T-helper 17 cell (primary cell): ENCODE measurements at regions not wholly inside any gene's neighbourhood (a gene's known extent, or its start where the extent isn't known, plus 50 kb on each side); places are given as distances from the start of the nearest gene placed in this dataset.

ENCODE experiments used
- ATAC-seq: fragments of 150-1000 bp; cut with Tn5 transposase; 2 replicates; pipeline ENCODE4 v1.10.0; 2021; ENCODE audit warnings: mild to moderate bottlenecking, moderate library complexity
- DNase-seq, 3 donors: peaks; one replicate each; pipeline versions ENCODE4 v3.0.0 to v3.0.0-alpha.2; 2020 to 2021
- H3K9me3 ChIP-seq: one replicate; pipeline ENCODE4 v1.7.0; 2013; ENCODE audit warnings: low read length, mild to moderate bottlenecking; ENCODE audit not compliant: control insufficient read depth, poor library complexity, severe bottlenecking
- H3K27ac Mint-ChIP-seq: one replicate; pipeline ENCODE4 v1.8.0; 2022; ENCODE audit warnings: mild to moderate bottlenecking, moderate library complexity, mixed read lengths
- H3K27me3 Mint-ChIP-seq: one replicate; pipeline ENCODE4 v1.8.0; 2022; ENCODE audit warnings: mixed read lengths
- H3K36me3 Mint-ChIP-seq: one replicate; pipeline ENCODE4 v1.8.0; 2022; ENCODE audit warnings: low read depth, mixed read lengths
- H3K4me1 Mint-ChIP-seq: one replicate; pipeline ENCODE4 v1.8.0; 2022; ENCODE audit warnings: mild to moderate bottlenecking, mixed read lengths
- H3K4me3 Mint-ChIP-seq: one replicate; pipeline ENCODE4 v1.8.0; 2022; ENCODE audit warnings: mild to moderate bottlenecking, moderate library complexity, mixed read lengths

- Mint-ChIP-seq H3K27ac (no peak overlapping the region), H3K4me3 (no peak overlapping the region), H3K36me3 (peaks cover 2% of the 10 kb centered on the region)
Measured at GRCh38 chr18:76573325-76574025, 78.4 kb upstream of the ZNF516 start.

DNA sequence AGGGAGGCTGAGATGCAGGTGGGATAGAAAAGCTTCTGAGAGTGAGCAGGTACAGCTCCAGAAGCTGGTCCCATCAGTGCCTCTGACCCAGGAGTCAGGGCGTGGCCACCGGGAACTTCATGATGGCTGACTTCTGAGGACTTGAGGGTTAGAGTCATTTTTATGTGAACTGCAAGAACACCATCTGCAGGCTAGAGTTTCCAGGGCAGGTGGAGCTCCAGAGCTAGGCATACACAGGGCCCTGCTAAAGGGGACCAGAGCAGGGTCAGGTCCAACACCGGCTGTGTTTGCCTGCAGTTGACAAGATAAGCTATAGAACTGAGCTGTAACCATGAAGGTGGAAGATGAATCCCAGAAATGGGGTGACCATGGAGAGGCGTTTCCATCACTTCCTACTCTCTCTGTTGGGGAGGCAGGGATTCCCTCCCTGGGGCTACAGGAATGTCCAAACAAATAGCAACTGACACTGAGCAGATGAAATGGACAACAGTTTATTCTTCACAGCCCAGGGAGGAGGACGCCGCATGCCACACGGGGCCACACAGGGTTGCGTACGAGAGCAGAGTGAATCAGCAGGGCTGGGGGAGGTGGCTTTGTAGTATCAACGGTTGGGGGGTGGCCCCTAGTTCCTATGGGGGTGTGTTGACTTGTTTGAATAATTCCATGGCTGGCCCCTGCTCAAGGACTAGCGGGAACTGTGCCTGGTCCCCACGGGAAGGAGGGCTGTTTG, 77.6 kb upstream of the ZNF516 start:
- DNase-seq (no peak), ATAC-seq (no peak)
- Mint-ChIP-seq H3K4me1 (no peaks in the 10 kb centered on the region), H3K27ac (no peak overlapping the region), H3K36me3 (peaks cover 2% of the 10 kb centered on the region), H3K4me3 (no peak overlapping the region), H3K27me3 (peaks cover 43% of the 10 kb centered on the region)
- no peaks in the 10 kb centered on the region for H3K9me3 ChIP-seq

More at GRCh38 chr18:76573325-76574025, 78.4 kb upstream of the ZNF516 start:
- no peaks in the 10 kb centered on the region for H3K9me3 ChIP-seq
- DNase-seq (no peak), ATAC-seq (no peak)
- Mint-ChIP-seq H3K4me1 (peaks cover under 1% of the 10 kb centered on the region), H3K27me3 (peaks cover 43% of the 10 kb centered on the region)

DNA sequence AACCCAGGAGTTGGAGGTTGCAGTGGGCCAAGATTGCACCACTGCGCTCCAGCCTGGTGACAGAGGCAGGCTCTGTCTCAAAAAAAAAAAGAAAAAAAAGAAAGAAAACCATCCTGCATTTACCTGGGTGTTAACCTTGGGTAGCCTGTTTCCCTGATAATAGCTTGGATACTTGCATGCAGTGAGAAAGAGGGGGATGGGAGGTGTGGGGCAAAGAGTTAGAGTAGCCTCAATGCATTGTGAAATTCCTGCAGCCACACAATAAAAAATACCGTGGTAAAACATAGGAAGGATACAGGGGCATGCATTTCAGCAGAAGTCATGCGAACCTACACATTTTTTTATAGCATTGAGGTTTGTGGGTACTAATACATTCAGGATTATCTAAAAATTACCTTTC, 76.6 kb upstream of the ZNF516 start:
- Mint-ChIP-seq H3K27me3 (peaks cover 43% of the 10 kb centered on the region), H3K4me1 (no peaks in the 10 kb centered on the region)

DNA sequence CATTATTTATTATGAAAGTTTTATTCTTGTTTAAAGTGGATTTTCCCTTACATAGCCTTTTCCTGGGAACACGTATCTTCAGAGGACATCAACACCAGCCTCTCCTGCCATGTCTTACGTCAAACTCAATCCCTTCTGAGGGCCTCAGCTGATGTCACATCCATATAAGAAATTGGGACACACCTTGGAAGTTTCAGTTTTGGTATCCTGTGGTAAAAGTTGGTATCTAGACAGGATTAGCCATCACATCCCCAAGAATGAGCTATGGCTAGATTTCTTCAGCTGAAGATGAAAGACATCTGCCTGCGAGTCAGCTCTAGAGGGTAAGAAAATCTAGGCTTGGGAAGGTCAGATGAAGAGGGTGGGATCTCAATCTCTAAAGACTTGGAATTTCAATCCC, 75.8 kb upstream of the ZNF516 start:
- peaks cover 4% of the 10 kb centered on the region for H3K36me3 Mint-ChIP-seq
- H3K27me3 Mint-ChIP-seq: peaks cover 47% of the 10 kb centered on the region
- H3K9me3 ChIP-seq: no peaks in the 10 kb centered on the region
- DNase-seq (no peak), ATAC-seq (no peak)
- H3K4me3 Mint-ChIP-seq: no peak overlapping the region
- H3K27ac Mint-ChIP-seq: no peak overlapping the region
- H3K4me1 Mint-ChIP-seq: peaks cover under 1% of the 10 kb centered on the region

More for the DNA sequence above, 76.6 kb upstream of the ZNF516 start:
- Mint-ChIP-seq H3K4me3 (no peak overlapping the region), H3K36me3 (peaks cover 4% of the 10 kb centered on the region), H3K27ac (no peak overlapping the region)
- DNase-seq (no peak), ATAC-seq (no peak)
- no peaks in the 10 kb centered on the region for H3K9me3 ChIP-seq

- H3K36me3 Mint-ChIP-seq: peaks cover 4% of the 10 kb centered on the region
- H3K4me1 Mint-ChIP-seq: peaks cover 4% of the 10 kb centered on the region
Measured at GRCh38 chr18:76569644-76570419, 74.8 kb upstream of the ZNF516 start.

GRCh38 chr18:76568731-76569130, 73.7 kb upstream of the ZNF516 start:
- Mint-ChIP-seq H3K4me1 (peaks cover 4% of the 10 kb centered on the region), H3K27me3 (peaks cover 55% of the 10 kb centered on the region), H3K36me3 (peaks cover 4% of the 10 kb centered on the region), H3K4me3 (no peak overlapping the region), H3K27ac (no peak overlapping the region)
- ATAC-seq (no peak), DNase-seq (no peak)
- H3K9me3 ChIP-seq: no peaks in the 10 kb centered on the region

More at GRCh38 chr18:76569644-76570419, 74.8 kb upstream of the ZNF516 start:
- Mint-ChIP-seq H3K27ac (no peak overlapping the region), H3K4me3 (no peak overlapping the region), H3K27me3 (peaks cover 55% of the 10 kb centered on the region)
- H3K9me3 ChIP-seq: no peaks in the 10 kb centered on the region
- ATAC-seq (no peak), DNase-seq (no peak)

- no peaks in the 10 kb centered on the region for H3K9me3 ChIP-seq
- Mint-ChIP-seq H3K4me1 (peaks cover 4% of the 10 kb centered on the region), H3K27ac (no peak overlapping the region), H3K27me3 (peaks cover 55% of the 10 kb centered on the region), H3K36me3 (peaks cover 4% of the 10 kb centered on the region), H3K4me3 (no peak overlapping the region)
- ATAC-seq (no peak), DNase-seq (no peak)
Measured at GRCh38 chr18:76567835-76568445, 72.9 kb upstream of the ZNF516 start.

GRCh38 chr18:76566987-76567386, 71.9 kb upstream of the ZNF516 start:
- H3K4me1 Mint-ChIP-seq: peaks cover 4% of the 10 kb centered on the region
- ATAC-seq (no peak), DNase-seq (no peak)
- H3K4me3 Mint-ChIP-seq: no peak overlapping the region
- H3K27me3 Mint-ChIP-seq: peaks cover 56% of the 10 kb centered on the region
- H3K36me3 Mint-ChIP-seq: peaks cover 2% of the 10 kb centered on the region
- H3K9me3 ChIP-seq: no peaks in the 10 kb centered on the region
- H3K27ac Mint-ChIP-seq: no peak overlapping the region

GRCh38 chr18:76565238-76566173, 70.5 kb upstream of the ZNF516 start:
- Mint-ChIP-seq H3K27me3 (peaks cover 47% of the 10 kb centered on the region), H3K4me1 (peaks cover 4% of the 10 kb centered on the region), H3K4me3 (no peak overlapping the region), H3K36me3 (peaks cover 2% of the 10 kb centered on the region), H3K27ac (no peak overlapping the region)
- H3K9me3 ChIP-seq: no peaks in the 10 kb centered on the region
- DNase-seq (no peak), ATAC-seq (no peak)

GRCh38 chr18:76564655-76565237, 69.7 kb upstream of the ZNF516 start:
- Mint-ChIP-seq H3K36me3 (peaks cover 4% of the 10 kb centered on the region), H3K27me3 (peaks cover 49% of the 10 kb centered on the region), H3K27ac (no peak overlapping the region), H3K4me3 (no peak overlapping the region), H3K4me1 (peaks cover 4% of the 10 kb centered on the region)
- ATAC-seq (no peak), DNase-seq (no peak)
- no peaks in the 10 kb centered on the region for H3K9me3 ChIP-seq

- H3K4me1 Mint-ChIP-seq: peaks cover 4% of the 10 kb centered on the region
- H3K27me3 Mint-ChIP-seq: peaks cover 48% of the 10 kb centered on the region
- DNase-seq: no peak
- H3K36me3 Mint-ChIP-seq: peaks cover 4% of the 10 kb centered on the region
- no peak overlapping the region for H3K27ac Mint-ChIP-seq
- H3K4me3 Mint-ChIP-seq: no peak overlapping the region
- no peaks in the 10 kb centered on the region for H3K9me3 ChIP-seq
- no peak for ATAC-seq
Measured at GRCh38 chr18:76564117-76564516, 69.1 kb upstream of the ZNF516 start.
